Stimulated activated naive CD4-positive, alpha-beta T cell (primary cell): ENCODE measurements at regions not wholly inside any gene's neighbourhood (a gene's known extent, or its start where the extent isn't known, plus 50 kb on each side); places are given as distances from the start of the nearest gene placed in this dataset.

Experiments used
- DNase-seq, 6 experiments: peaks; one replicate each; lab custom pipeline; 2025; lab: John Stamatoyannopoulos, UW

- DNase-seq = no peak
These were observed 936.1 kb upstream of the NR2F2 start for GRCh38 chr15:95394186-95395067.

DNA sequence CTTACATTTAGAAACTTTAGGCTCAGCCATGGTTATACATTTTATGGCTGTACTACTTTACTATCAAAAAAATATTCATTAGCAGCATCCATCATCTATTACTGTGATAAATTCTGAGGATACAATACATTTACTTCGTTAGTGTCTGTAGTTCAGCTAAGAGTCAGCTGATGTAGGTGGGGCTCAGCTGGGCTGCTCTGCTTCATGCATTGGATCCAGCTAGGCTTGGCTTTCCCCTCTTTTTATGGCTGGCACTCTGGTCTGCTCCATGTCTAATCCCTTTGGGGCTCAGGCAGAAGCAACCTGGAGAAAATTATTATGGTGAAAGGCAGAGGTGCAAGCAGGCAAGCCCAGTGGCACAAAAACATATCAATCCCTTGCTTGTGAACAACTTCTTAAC, 930.1 kb upstream of the NR2F2 start:
- no peak for DNase-seq

- DNase-seq = no peak
These were observed 928.9 kb upstream of the NR2F2 start for GRCh38 chr15:95401587-95401986.

DNA sequence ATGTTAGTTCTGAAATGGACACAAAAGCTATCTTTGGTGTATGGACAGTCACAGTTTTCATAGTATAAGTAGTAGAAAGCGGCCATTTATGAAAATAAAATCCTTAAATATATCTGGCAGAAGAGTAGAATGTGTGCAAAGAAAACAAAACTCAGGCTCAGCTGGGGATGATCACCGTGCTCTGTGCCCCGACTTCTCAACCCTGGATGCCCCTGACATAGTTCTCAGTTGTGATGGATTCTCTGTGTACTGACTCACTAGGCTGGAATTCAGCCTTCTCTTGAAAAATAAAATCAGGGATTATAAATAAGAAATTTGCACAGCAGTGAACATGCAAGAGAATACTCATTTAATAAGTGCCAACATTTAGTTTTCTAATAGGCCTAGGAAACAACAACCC, 925.1 kb upstream of the NR2F2 start:
- DNase-seq = no peak

DNA sequence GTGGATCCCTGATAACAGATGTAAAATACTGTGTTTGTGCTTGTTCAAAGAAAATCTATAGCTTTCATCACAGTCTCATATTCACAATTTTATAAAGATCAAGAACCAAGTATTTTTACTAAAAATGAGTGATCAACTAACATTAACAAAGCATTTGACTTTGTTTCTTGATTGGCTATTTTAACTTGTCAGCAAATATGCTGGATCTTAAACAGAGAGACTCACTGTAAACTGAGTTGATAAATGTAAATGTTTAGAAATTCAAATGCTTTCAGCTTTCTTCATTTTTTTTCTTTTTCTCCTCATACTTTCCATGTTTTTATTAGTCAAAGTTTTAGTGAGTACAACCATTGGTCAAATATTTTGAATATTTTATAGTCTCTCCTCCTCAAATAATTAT, 923.0 kb upstream of the NR2F2 start:
- no peak for DNase-seq

- DNase-seq = no peak
These were observed 921.3 kb upstream of the NR2F2 start for GRCh38 chr15:95409211-95409610.

- no peak for DNase-seq
These were observed 920.7 kb upstream of the NR2F2 start for GRCh38 chr15:95409626-95410310.

DNA sequence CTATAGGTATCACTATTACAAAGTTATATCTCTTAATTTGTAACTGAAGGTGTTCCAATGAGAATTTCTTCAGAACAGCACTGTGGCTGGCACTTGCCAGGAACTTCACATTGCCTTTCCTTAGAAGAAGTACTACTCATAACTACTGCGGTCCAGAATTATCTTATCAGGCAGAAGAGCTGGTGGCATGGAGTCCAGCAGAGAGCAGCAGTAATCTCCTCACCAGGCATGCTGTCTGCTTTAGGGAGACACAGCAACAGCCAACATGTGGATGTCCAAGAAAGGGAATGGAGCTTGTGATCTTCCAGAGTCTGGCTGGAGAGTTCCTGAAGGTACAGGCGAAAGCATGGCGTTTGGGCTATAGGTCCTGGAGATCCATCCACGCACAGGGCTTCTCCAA, 919.7 kb upstream of the NR2F2 start:
- DNase-seq = no peak

- no peak for DNase-seq
These were observed 913.9 kb upstream of the NR2F2 start for GRCh38 chr15:95416576-95416975.

DNA sequence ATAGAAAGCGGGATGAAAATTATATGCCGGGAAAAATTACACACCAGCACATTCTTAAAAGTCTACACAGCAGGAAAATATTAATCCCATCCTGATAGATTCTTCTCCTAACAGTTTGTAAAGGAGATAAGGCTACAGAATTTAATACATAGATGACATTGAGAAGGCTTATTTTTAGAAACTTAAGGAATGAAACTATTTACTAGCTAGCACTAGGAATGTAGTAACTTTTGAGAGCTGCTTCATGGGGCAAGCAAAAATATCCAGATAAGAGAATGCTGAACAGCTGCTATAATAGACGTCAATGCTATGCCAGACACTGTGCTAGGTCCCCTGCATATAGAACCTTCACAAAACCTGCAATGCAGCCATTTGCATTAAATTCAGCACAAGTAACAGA, 912.7 kb upstream of the NR2F2 start:
- DNase-seq = no peak

DNA sequence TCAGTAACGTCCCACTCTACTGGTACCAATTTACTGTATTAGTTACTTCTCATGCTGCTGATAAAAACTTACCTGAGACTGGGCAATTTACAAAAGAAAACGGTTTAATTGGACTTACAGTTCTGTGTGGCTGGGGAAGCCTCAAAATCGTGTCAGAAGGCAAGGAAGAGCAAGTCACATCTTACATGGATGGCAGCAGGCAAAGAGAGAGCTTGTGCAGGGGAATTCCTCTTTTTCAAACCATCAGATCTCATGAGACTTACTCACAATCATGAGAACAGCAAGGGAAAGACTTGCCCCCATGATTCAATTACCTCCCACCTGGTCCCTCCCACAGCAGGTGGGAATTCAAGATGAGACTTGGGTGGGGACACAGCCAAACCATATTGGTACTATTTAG, 908.2 kb upstream of the NR2F2 start:
- no peak for DNase-seq

DNA sequence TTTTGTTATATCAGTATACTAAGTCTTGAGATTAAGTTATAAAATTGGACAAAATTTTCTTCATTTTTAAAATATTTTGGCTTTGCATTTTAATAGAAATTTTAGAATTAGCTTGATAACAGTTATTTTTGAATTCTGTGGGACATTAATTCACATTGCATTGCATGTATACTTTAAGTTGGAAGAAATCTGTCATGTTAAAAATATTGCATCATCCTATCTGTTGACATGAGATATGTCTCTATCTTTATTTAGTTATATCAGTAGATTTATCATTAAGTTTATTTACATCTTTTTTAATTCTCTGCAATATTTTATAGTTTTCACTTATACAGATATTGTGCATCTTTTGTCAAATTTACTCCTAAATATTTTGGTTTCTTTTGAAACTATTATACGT, 904.6 kb upstream of the NR2F2 start:
- no peak for DNase-seq

GRCh38 chr15:95429345-95429744, 901.2 kb upstream of the NR2F2 start:
- DNase-seq = no peak

GRCh38 chr15:95431518-95431917, 899.0 kb upstream of the NR2F2 start:
- DNase-seq = no peak

DNA sequence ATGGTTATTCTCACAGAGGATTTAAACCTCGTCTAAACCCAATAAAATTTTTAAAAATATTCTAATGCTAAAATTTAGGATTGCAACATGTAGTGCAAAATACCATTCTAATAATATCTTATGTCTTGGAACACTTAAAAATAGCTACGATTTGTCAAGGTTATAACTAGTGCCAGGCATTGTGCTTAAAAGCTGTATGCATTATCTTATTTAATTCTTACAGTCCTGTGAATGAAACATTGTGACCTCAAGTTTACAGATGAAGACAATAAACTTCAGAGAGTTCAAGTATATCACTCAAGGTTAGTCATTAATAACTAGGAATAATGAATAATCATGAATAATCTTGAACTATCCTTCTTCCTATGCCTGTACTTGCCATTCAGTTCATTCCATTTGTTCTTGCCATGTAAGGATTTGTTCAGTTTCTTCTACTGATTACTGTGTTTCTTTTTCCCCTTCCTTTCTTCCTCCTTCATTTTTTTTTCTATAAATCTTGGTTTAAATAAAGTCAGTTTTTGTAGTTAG, 897.6 kb upstream of the NR2F2 start:
- no peak for DNase-seq

DNA sequence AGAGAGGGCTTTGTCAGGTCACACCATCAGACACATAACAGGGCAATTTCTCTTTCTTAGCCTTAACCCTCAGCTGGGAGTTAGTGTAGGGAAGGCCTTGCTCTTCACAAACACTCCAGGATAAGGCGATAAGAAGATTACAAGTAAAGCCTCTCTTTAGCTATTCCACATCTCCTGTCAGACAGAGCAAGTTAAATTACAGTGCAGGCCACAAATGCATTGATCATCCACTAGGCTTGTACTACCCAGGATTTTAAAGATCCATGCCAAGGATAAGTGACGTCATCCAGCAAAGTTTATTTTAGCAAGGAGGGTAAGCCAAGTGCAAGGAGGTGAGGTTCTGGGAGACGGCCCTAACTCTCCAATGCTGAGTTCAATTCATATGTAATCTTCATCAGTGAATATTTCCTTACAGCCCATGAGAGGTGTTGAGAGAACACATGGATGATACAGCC, 890.6 kb upstream of the NR2F2 start:
- DNase-seq = no peak

DNA sequence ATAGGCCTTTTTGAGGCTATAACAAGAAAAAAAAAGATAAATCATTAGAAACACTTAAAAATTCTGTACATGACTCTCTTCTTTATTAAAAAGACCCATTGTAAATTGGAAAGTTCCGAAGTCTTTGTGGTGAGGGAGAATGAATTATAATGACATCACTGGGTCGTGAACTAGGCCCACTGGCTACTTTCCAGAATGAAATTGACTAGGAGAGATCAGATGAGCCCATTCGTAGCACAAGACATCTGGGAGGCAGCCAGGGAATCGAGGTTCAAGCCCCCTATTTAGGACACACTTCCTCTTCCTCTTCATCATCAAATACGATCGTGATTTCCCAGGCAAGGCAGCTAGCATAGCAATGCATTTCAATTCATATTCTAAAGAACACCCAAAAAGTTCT, 889.8 kb upstream of the NR2F2 start:
- no peak for DNase-seq

DNA sequence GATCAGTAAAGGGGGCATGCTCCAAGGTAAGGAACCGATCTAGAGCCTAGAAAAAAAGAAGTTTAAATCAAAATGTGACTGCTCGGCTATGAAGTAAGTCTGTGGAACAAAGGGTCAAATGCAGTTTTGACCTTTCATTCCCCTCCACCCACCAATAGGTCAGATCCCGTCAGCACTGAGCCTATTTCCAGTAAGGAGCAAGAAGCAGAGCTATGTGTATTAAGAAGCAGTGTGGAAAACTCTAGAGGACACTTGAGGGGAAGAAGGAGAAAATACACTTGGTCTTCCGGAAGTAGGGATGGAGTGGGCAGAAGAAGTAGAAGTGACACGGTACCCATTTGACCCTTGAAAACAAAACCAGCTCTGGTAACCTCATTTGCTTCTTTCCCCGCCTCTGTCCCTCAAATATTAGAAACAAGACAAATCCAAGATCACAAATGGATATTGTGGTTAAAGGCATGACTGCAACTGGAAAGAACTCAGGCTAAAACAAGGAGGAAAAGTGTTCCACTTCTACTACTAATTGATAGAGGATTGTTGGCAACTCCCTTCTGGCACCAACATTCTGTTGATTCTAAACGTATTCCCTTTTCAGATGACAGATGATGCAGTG, 888.3 kb upstream of the NR2F2 start:
- no peak for DNase-seq

GRCh38 chr15:95444860-95445259, 885.6 kb upstream of the NR2F2 start:
- DNase-seq = no peak

DNA sequence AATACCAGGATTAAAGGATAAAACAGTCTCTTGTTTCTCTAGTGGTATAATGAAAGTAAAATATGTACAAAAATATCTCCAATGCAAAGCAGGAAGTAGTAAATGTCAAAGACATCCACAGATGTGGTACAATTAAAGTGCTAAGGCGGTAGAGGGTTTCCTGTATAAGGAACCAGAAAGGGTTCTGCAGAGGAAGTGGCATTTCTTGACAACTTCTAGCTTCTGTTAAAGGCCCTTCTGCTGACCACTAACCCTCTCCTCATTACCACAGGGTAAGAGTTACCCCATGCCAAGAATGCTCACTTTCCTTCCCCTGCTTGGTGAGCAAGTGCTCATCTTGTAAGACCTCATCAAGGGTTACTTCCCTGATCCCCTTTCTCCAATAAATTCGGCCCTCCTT, 883.6 kb upstream of the NR2F2 start:
- peak in 3 of 6 experiments; percentile 67 to 72 (median 70) for DNase-seq

DNA sequence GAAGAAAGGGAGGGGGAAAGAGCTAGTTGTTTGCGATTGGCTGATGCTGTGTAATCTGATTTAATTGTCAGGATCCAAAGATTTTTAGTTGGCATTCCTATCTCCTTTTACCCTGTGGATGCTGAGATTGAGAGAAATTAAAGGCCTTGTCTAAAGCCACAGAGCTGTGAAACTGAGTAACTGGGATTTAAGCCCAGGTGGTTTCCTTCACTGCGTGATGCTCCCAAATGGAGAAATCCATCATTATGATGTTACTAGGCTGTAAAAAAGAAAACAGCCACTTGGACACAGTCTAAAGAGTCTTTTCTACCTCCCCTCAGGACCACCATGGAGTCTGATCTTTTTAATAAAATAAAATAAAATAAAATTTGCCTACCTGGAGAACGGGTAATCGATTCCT, 883.0 kb upstream of the NR2F2 start:
- DNase-seq = no peak

- DNase-seq = no peak
These were observed 881.8 kb upstream of the NR2F2 start for GRCh38 chr15:95448531-95449229.
